Erythroblast (primary cell): ENCODE measurements at regions not wholly inside any gene's neighbourhood (a gene's known extent, or its start where the extent isn't known, plus 50 kb on each side); places are given as distances from the start of the nearest gene placed in this dataset.

ENCODE experiments used
- GATA1 ChIP-seq: IDR thresholded peaks from 2 replicates; pipeline ENCODE4 v1.6.1; 2011; ENCODE audit warnings: low read depth, mild to moderate bottlenecking, control low read depth, low read length, moderate library complexity
- POLR2A ChIP-seq: IDR thresholded peaks from 2 replicates; pipeline ENCODE4 v1.6.1; 2011; ENCODE audit warnings: mild to moderate bottlenecking, low read length

DNA sequence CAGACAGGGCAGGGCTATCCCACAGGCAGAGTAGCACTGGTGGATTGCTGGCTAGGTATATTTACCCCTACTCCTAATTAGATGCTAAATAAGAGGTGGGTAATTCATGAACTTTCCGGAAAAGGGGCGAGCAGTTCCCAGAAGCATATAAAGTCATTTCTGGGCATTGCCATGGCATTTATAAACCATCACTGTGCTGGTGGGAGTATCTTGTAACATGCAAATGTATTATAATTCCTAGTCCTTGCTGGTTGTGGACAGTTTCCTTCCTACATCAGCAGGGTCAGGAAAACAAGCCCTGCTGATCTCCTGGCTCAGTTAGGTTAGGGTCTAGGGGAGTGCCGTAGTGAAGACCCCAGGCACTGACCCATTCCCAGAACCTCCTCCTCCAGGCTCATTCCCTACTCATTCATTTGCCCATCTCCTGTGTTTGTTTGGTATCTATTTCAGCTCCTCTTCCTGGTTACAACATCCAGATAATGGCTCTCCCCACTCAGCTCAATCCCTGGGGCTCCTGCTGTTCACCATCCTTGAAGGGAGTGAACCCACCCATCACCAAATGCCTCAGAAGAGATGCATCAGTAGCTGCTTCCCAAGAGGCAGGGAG is 282.7 kb downstream of the SRBD1 start:
- TF ChIP-seq POLR2A = no peak
- TF ChIP-seq GATA1 = no peak
